ENCODE measurements at regions not wholly inside any gene's neighbourhood (a gene's known extent, or its start where the extent isn't known, plus 50 kb on each side); places are given as distances from the start of the nearest gene placed in this dataset.
A peak's percentile ranks its signal among the peaks of the same experiment; 100 is the strongest.

DNA sequence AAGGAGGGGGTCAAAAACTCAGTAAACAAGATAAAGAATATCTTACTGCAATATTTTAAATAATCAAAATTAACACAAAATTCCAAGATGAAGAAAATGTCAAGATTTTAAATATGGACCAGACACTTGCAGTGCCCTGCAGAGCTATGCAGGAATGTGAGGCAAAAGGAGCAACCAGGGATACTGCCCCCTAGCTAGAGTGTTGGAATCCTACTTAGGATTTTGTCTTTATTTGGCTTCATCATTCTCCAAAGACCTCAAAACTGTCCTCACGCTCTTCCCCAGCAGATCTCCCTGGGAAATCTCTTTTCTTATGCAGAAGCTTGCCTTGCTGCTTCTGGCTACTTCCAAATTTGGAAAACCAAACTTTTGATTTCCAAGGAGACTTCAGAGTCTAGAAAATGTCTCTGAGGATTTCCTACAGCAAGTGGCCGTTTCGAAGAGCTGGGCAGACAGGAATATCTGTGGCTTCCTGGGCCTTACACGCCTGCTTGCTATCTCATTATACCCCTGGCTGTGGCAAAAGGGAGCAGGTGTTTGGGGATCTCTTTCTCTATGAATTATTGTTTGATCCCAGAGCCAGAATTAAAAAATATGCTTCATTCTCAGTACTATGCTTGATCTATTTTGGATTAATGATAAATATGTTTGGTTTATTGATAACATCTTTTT is 232.2 kb upstream of the BMPER start:
- ChIA-PET POLR2A (no interaction called here), CTCF (interaction anchor here (1.2 kb wide), 2 partner anchors 12 to 20 kb away, joined by 4 read pairs; no protein-coding TSS in a partner anchor)
- TF ChIP-seq, protein P1, sequence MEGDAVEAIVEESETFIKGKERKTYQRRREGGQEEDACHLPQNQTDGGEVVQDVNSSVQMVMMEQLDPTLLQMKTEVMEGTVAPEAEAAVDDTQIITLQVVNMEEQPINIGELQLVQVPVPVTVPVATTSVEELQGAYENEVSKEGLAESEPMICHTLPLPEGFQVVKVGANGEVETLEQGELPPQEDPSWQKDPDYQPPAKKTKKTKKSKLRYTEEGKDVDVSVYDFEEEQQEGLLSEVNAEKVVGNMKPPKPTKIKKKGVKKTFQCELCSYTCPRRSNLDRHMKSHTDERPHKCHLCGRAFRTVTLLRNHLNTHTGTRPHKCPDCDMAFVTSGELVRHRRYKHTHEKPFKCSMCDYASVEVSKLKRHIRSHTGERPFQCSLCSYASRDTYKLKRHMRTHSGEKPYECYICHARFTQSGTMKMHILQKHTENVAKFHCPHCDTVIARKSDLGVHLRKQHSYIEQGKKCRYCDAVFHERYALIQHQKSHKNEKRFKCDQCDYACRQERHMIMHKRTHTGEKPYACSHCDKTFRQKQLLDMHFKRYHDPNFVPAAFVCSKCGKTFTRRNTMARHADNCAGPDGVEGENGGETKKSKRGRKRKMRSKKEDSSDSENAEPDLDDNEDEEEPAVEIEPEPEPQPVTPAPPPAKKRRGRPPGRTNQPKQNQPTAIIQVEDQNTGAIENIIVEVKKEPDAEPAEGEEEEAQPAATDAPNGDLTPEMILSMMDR (IDR thresholded peaks at IDR 0.05; ENCODE audit: low read depth, low read length): peak; percentile 9; the same call in 1 of the 2 replicates
- no peak for DNase-seq (ENCODE audit: low read depth, low spot score)
- Histone ChIP-seq H3K27me3 (ENCODE audit: control insufficient read depth, insufficient read depth, low read length) (no peaks in the 10 kb centered on the region), H3K4me3 (ENCODE audit: low read depth, low read length) (no peak overlapping the region), H3K9me3 (ENCODE audit: control insufficient read depth, insufficient read depth, low read length) (no peaks in the 10 kb centered on the region), H3K27ac (ENCODE audit: low read depth, low read length) (no peak overlapping the region)

DNA sequence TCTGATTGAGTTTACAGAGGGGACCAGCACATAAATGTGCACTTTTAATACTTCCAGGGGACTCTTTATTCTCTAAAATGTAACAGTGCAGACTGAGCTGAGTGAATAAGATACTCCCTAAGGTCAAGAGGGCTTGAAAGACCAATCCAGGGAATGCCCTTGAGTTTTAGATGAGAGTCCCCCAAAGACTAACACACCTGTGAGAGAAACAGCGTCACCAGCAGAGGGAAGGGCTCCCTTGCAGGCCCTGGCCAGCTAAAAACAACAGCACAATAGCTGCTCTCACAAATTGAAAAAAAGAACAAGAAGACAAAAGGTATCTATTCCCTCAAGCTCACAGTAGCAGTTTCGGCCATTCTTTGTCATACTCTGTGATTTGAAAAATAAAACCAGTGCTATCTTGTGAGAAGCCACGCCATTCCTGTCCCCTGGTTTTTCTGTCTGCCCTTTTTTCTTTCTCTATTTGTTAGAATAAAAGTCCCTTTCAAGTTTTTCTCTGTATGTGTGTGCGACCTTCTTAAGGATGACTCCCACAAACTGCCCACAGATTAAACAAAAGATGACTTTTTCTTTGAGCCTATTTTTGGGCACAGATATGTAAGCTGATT is 230.4 kb upstream of the BMPER start:
- CTCF ChIA-PET: interaction anchor here (1.0 kb wide), 1 partner anchor 216 kb away, joined by 4 read pairs; no protein-coding TSS in a partner anchor
- no peak overlapping the region for H3K27ac ChIP-seq (ENCODE audit: low read depth, low read length)
- POLR2A ChIA-PET: no interaction called here

DNA sequence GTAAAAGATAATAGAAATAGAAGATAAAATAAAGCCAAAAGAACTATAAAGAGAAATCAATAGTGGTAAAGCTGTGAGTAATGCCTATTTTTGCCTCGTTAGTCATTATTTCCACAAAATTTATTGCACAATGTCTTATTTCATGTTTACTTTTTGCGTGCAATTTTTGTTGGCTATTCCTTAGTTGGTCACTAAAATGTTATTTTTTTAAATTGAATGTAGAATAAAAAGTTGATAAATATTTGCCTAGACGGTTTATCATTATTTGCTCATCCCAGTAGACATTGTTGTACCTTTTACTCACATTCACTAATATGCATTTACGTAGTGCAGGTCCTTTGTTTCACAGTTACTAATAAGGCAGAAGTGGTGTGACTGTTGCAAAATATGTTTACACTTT is 227.8 kb upstream of the BMPER start:
- Histone ChIP-seq H3K27me3 (ENCODE audit: control insufficient read depth, insufficient read depth, low read length) (no peaks in the 10 kb centered on the region), H3K9me3 (ENCODE audit: control insufficient read depth, insufficient read depth, low read length) (no peaks in the 10 kb centered on the region), H3K27ac (ENCODE audit: low read depth, low read length) (no peak overlapping the region), H3K4me3 (ENCODE audit: low read depth, low read length) (no peak overlapping the region)
- no peak for DNase-seq (ENCODE audit: low read depth, low spot score)
- POLR2A ChIA-PET: no interaction called here
- TF ChIP-seq, protein P1 (IDR thresholded peaks at IDR 0.05; ENCODE audit: low read depth, low read length): no peak
- CTCF ChIA-PET: interaction anchor here (1.2 kb wide), 1 partner anchor 38 kb away, joined by 4 read pairs; no protein-coding TSS in a partner anchor

More for the DNA sequence above, 230.4 kb upstream of the BMPER start:
- no peak for DNase-seq (ENCODE audit: low read depth, low spot score)
- TF ChIP-seq, protein P1 (IDR thresholded peaks at IDR 0.05; ENCODE audit: low read depth, low read length): no peak
- H3K4me3 ChIP-seq (ENCODE audit: low read depth, low read length): no peak overlapping the region
- no peaks in the 10 kb centered on the region for H3K9me3 ChIP-seq (ENCODE audit: control insufficient read depth, insufficient read depth, low read length)
- H3K27me3 ChIP-seq (ENCODE audit: control insufficient read depth, insufficient read depth, low read length): no peaks in the 10 kb centered on the region

DNA sequence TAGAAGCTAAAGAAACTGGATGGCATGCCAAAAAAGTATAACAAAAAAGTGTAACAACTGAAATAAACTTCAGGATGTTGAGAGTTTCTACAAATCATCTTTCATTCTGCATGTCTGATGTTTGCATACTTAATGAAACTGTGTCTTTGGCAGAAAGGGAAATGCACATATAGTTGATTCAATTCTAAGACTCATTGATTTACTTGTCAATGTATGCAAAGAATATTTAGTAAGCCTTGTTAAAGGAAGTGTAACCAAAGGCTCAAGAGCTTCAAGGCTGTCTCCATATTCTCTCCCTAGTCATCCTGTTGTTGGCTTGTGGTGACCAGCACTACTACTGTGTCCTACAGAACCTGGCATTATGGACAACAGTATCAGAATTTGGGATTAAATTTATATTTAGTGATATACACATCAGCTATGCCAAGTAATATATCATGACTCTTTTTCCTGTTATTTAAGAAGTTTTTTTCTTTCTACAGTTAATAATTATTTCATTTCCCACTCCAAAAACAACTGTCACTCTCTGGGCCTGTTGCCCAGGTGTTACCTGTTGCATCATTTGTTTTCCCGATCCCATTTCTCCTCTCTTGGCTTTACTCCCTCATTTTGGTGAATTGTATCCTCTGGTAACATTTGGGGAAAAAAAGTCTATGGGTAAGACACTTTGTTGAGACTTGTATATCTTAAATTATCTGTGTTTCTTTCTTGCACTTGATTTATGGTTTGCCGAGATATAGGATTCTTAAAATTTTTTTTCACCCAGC is 226.6 kb upstream of the BMPER start:
- Histone ChIP-seq H3K4me3 (ENCODE audit: low read depth, low read length) (no peak overlapping the region), H3K27me3 (ENCODE audit: control insufficient read depth, insufficient read depth, low read length) (no peaks in the 10 kb centered on the region), H3K27ac (ENCODE audit: low read depth, low read length) (no peak overlapping the region), H3K9me3 (ENCODE audit: control insufficient read depth, insufficient read depth, low read length) (no peaks in the 10 kb centered on the region)
- no peak for DNase-seq (ENCODE audit: low read depth, low spot score)
- CTCF ChIA-PET: no interaction called here
- POLR2A ChIA-PET: no interaction called here
- TF ChIP-seq, protein P1 (IDR thresholded peaks at IDR 0.05; ENCODE audit: low read depth, low read length): no peak

DNA sequence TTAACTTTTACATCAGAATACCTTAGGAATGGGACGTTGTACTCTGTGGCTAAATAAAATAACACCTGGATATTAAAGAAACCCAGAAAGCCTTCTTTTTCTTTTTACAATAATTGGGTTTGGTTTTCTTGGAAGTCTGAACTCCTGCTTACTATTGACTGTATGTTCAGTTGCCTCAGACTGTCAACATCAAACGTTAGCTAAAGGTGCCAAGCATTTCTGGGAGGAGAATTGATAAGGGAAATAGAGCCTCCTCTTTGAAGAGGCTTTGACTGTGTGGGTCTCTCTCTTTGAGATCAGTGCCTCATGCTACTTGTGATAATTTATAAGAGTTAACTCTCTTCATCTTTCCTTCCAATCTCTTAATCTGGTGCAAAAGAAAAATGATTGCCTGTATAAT is 224.7 kb upstream of the BMPER start:
- H3K27ac ChIP-seq (ENCODE audit: low read depth, low read length): no peak overlapping the region
- CTCF ChIA-PET: no interaction called here
- TF ChIP-seq, protein P1 (IDR thresholded peaks at IDR 0.05; ENCODE audit: low read depth, low read length): no peak
- no peaks in the 10 kb centered on the region for H3K9me3 ChIP-seq (ENCODE audit: control insufficient read depth, insufficient read depth, low read length)
- POLR2A ChIA-PET: no interaction called here
- no peak for DNase-seq (ENCODE audit: low read depth, low spot score)
- no peak overlapping the region for H3K4me3 ChIP-seq (ENCODE audit: low read depth, low read length)
- no peaks in the 10 kb centered on the region for H3K27me3 ChIP-seq (ENCODE audit: control insufficient read depth, insufficient read depth, low read length)

All from AG04450 (cell line).